Activated CD4-positive, alpha-beta T cell treated with anti-CD3 and anti-CD28 coated beads, Interleukin-2, Interleukin-4, amounts not matched to agents 100 ng/mL and 50 ng/mL, durations not matched to agents 16 hours and 8 hours (primary cell): ENCODE measurements at regions not wholly inside any gene's neighbourhood (a gene's known extent, or its start where the extent isn't known, plus 50 kb on each side); places are given as distances from the start of the nearest gene placed in this dataset.
"Not testable (repeated sequence)": the region's sequence is repeated elsewhere in the genome, so short reads cannot be mapped to it uniquely, and the experiment has no call there.

Experiments used
- DNase-seq: peaks from one replicate; pipeline ENCODE4 v3.0.0-alpha.2; 2020; ENCODE audit warnings: low spot score

- no peak for DNase-seq
Measured at GRCh38 chr3:99315896-99316295, 322.5 kb upstream of the COL8A1 start.

GRCh38 chr3:99313485-99313884, 324.9 kb upstream of the COL8A1 start:
- no peak for DNase-seq

GRCh38 chr3:99298661-99299060, 339.7 kb upstream of the COL8A1 start:
- DNase-seq: no peak

- no peak for DNase-seq
Measured at GRCh38 chr3:99295836-99296235, 342.6 kb upstream of the COL8A1 start.

- not testable (repeated sequence) for DNase-seq
Measured at GRCh38 chr3:99294092-99294491, 344.3 kb upstream of the COL8A1 start.

- no peak for DNase-seq
Measured at GRCh38 chr3:99287876-99288275, 350.5 kb upstream of the COL8A1 start.

GRCh38 chr3:99286266-99286845, 352.0 kb upstream of the COL8A1 start:
- DNase-seq: no peak

- no peak for DNase-seq
Measured at GRCh38 chr3:99269606-99270351, 368.3 kb upstream of the DCBLD2 start.

GRCh38 chr3:99256788-99257187, 355.3 kb upstream of the DCBLD2 start:
- no peak for DNase-seq

- no peak for DNase-seq
Measured at GRCh38 chr3:99253963-99254355, 352.5 kb upstream of the DCBLD2 start.

GRCh38 chr3:99250821-99251355, 349.4 kb upstream of the DCBLD2 start:
- DNase-seq: no peak

- DNase-seq: no peak
Measured at GRCh38 chr3:99250272-99250671, 348.8 kb upstream of the DCBLD2 start.

GRCh38 chr3:99249627-99250026, 348.1 kb upstream of the DCBLD2 start:
- no peak for DNase-seq

GRCh38 chr3:99248913-99249312, 347.4 kb upstream of the DCBLD2 start:
- no peak for DNase-seq

- DNase-seq: no peak
Measured at GRCh38 chr3:99248130-99248529, 346.6 kb upstream of the DCBLD2 start.

- no peak for DNase-seq
Measured at GRCh38 chr3:99246010-99246654, 344.6 kb upstream of the DCBLD2 start.

- DNase-seq: no peak
Measured at GRCh38 chr3:99242271-99242670, 340.8 kb upstream of the DCBLD2 start.

- no peak for DNase-seq
Measured at GRCh38 chr3:99240700-99241099, 339.2 kb upstream of the DCBLD2 start.

- no peak for DNase-seq
Measured at GRCh38 chr3:99236576-99236975, 335.1 kb upstream of the DCBLD2 start.

- DNase-seq: no peak
Measured at GRCh38 chr3:99232696-99233095, 331.2 kb upstream of the DCBLD2 start.

GRCh38 chr3:99218468-99218867, 317.0 kb upstream of the DCBLD2 start:
- DNase-seq: no peak

- no peak for DNase-seq
Measured at GRCh38 chr3:99212969-99213368, 311.5 kb upstream of the DCBLD2 start.

GRCh38 chr3:99211309-99211708, 309.8 kb upstream of the DCBLD2 start:
- no peak for DNase-seq
